HG02885 (cell line): ENCODE measurements at regions not wholly inside any gene's neighbourhood (a gene's known extent, or its start where the extent isn't known, plus 50 kb on each side); places are given as distances from the start of the nearest gene placed in this dataset.
A peak's percentile ranks its signal among the peaks of the same experiment; 100 is the strongest.

Experiments
- ATAC-seq: cut with Tn5 transposase; IDR thresholded peaks from one replicate; pipeline ENCODE4 v1.9.1; 2021; ENCODE audit warnings: mild to moderate bottlenecking; ENCODE audit not compliant: unreplicated experiment, poor library complexity

GRCh38 chr4:166594326-166594946, 639.9 kb downstream of the SPOCK3 start:
- ATAC-seq, result peak; percentile 83

DNA sequence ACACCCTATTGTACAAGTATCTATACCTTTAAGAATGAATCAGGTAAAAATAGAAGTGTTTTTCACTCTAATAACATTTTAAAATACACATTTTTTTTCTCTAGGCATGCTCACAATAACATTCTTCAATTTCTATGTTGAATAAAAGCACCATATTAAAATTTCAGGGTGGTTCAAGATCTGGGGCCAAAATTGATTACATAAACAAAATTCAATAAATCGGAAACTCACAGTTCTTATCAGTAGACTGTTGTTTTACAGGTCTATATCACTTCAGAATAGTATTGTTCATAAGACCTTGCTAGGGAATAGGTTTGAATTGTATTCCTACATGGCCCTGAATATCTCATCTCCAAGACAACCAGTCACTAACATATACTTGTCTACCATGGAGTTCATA, 634.0 kb downstream of the SPOCK3 start:
- ATAC-seq, result no peak

DNA sequence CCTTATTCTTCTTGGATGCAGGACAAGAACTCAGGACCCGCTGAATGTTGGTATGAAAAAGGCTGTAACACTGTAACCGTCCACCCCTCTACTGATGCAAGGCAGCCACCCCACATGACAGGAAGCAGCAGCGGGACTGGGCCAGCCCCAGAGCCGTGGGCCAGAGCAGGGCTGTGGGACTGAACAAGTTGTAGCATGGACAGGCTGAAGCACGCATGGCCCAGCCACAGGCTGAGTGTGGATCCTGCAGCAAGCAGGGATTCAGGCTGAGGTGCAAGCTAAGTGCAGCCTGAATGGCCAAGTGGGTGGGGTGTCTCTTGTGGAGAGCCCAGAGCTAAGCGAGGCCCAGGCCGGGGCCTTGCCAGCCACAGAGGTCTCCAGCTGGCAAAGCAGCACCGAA, 632.2 kb downstream of the SPOCK3 start:
- ATAC-seq, result no peak

- ATAC-seq, result peak; percentile 63
Measured at GRCh38 chr4:166622425-166622977, 611.8 kb downstream of the SPOCK3 start.

DNA sequence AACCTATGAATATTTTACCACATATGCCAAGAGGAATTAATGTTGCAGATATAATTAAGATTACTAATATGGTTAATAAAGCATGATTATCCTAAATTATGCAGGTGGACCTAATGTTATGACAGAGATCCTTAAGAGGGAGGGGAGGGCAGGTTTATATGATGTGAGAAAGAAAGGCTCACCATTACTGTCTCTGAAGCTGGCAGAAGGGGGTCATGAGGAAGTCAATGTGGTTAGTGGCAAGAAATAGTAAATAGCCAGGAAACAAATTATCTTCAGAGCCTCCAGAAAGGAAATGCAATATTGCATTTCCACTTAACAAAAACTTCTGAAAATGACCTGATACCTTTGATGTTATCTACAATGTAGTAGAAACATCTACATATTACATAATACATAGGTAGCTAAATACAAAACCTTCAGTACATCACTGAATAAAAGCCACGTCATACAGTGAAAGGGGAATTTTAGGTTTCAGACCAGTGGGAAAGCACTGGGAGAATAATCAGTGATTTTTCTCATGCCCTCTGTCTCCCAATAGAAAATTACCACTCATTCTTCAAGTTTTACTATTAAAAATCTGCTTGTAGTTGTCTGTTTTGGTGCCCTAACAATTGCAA, 609.2 kb downstream of the SPOCK3 start:
- ATAC-seq, result peak; percentile 35

GRCh38 chr4:166628454-166628853, 605.8 kb downstream of the SPOCK3 start:
- ATAC-seq, result no peak

GRCh38 chr4:166635367-166635766, 598.9 kb downstream of the SPOCK3 start:
- ATAC-seq, result no peak

DNA sequence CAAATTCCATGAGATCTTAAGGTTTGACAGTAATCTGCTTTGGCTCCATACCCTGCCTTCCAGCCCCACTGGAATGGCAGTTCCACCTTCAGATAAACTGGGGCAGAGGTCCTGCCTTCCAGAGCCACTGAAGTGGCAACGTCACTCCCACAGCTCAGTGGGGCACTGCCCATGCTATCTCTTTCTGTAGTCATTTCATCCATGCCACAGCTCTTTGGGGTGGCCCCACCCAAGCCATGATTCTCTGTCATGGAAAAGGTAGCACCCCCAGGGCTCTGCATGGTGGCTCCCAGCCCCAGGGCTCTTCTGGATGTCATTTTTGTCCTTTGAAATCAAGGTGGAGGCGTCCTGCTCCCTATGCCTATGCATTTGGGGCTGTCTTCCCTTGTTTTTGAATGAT, 596.5 kb downstream of the SPOCK3 start:
- no peak for ATAC-seq

- ATAC-seq, result no peak
Measured at GRCh38 chr4:166655231-166655630, 579.1 kb downstream of the SPOCK3 start.

DNA sequence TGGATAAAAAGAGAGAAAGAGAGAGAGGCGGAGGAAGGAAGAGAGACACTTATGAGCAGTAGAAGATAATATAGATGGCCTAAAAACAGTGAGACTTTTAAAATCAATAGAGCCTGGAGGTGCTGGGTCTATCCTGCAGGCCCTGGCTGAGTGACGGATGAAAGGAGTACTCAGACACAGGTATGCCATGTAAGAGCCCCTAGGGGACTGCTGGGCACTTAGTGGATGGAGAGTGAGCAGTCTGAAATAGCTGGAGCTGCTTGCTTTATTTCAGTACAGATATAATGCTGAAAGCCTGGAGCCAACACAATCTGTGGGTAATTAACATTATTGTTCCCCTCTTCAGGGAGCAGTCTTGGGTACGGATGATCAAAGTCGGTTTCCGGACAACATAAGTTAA, 578.6 kb downstream of the SPOCK3 start:
- ATAC-seq, result no peak

- ATAC-seq, result no peak
Measured at GRCh38 chr4:166657261-166657660, 577.0 kb downstream of the SPOCK3 start.

- peak; percentile 40 for ATAC-seq
Measured at GRCh38 chr4:166658585-166658984, 575.7 kb downstream of the SPOCK3 start.

GRCh38 chr4:166662266-166662843, 571.9 kb downstream of the SPOCK3 start:
- ATAC-seq, result peak; percentile 96

GRCh38 chr4:166670341-166670740, 564.0 kb downstream of the SPOCK3 start:
- no peak for ATAC-seq

- ATAC-seq, result no peak
Measured at GRCh38 chr4:166673911-166674310, 560.4 kb downstream of the SPOCK3 start.

DNA sequence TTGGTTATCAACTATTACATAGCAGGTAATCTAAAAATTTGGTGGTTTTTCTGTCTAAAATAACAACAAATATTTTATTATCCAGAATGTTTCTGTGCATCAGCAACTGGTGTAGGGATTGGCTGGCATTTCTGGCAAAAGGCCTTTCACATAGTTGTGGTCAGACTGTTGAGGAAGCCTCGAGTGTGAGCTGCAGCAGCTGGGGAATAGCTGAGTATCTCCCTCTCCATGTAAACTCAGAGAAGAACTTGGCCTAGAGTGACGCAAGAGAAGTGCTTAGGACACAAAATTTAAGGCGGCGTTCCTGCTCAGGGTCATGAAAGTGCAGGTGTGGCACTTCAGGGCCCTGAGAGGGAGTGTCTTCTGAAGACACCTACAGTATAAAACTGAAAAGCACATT, 558.9 kb downstream of the SPOCK3 start:
- ATAC-seq, result no peak

GRCh38 chr4:166680796-166681195, 553.5 kb downstream of the SPOCK3 start:
- ATAC-seq, result no peak

- ATAC-seq, result no peak
Measured at GRCh38 chr4:166682200-166682599, 552.1 kb downstream of the SPOCK3 start.
